GM19328 (cell line): ENCODE measurements at regions not wholly inside any gene's neighbourhood (a gene's known extent, or its start where the extent isn't known, plus 50 kb on each side); places are given as distances from the start of the nearest gene placed in this dataset.

Experiments
- ATAC-seq: cut with Tn5 transposase; IDR thresholded peaks from one replicate; pipeline ENCODE4 v1.9.1; 2021; ENCODE audit warnings: mild to moderate bottlenecking, moderate library complexity; ENCODE audit not compliant: unreplicated experiment

DNA sequence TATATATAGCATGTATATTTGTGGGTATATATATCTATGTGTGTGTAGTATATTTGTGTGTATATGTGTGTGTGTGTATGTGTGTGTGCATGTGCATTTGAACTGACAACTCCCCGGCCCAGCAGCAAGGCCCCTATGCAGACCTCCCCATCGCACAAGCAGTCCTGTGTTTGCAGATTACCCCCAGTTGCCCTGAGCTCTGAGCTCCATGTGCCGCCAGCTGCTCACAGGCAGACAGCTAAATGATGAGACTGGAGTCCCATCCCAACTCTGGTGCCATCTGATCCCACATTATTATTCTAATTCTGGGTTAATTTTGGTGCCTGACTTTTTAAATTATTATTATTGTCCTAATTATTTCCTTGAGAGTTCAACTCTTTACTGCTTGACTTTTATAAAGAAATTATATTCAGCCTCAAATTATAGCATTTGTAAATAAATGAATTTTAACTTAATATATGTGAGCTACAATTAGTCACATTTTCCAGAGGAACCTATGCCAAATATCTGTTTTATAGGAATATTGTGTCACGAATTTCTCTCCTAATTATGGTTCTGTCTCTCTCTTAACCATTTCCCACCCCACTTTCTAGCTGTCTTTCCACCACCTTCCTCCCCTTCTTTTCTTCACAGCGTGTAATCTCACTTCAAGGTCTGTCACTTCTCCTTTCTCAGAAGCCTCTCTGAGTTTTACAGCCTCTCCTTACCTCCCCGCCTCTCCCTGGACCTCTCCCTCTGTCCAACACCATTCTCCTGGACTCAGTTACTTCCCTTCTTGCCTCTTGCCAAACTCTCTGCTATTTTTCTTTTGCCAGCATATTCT is 90.6 kb upstream of the SYNDIG1 start:
- no peak for ATAC-seq

DNA sequence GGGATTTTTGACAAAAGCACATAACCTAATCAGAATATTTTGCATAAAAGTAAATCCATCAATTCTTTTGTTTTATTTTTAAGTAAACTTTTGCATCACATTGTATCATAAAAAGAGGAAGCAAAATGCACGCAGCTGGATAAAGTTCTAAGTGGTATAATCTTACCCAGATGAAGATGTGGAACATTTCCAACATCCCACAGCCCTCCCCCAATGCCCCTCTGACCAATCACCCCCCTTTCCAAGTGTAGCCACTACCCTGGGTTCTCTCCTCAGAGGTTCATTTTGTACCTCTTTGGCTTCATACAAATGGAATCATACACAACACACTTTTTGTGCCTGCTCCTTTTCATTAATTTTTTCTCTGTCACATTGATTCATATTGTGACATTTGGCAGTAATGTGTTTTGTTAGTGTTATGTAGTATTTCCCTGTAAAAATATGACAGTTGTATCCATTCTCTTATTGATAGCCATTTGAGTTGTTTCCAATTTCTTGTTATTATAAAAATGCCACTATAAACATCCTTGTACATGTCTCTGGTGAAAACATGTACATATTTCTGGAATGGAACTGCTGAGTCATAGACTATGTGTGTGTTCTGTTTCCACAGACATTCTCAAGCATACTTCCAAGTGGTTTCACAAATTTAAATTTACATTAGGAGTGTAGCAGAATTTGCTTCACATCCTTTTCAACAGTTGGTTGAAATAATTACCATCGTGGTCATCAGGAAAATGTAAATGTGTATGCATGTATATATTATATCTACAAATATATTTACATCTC is 92.9 kb upstream of the SYNDIG1 start:
- no peak for ATAC-seq

DNA sequence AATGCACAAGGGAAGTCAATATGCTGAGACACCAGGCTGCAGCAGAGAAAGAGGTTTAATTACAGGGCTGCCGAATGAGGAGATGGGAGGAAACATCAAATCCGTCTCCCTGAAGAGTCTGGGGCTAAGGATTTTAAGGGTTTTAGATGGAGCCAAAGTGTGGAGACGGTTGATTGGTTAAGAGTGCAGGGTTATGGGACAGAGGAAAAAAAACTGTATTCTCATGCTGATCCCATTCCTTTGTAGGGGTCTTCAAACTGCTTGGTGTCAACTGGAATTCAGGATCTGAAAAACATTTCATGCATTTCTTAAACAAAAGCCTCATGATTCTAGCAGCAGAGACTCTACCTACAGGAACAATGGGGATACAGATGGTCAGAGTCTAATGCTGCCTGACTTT is 96.1 kb upstream of the SYNDIG1 start:
- ATAC-seq: no peak

DNA sequence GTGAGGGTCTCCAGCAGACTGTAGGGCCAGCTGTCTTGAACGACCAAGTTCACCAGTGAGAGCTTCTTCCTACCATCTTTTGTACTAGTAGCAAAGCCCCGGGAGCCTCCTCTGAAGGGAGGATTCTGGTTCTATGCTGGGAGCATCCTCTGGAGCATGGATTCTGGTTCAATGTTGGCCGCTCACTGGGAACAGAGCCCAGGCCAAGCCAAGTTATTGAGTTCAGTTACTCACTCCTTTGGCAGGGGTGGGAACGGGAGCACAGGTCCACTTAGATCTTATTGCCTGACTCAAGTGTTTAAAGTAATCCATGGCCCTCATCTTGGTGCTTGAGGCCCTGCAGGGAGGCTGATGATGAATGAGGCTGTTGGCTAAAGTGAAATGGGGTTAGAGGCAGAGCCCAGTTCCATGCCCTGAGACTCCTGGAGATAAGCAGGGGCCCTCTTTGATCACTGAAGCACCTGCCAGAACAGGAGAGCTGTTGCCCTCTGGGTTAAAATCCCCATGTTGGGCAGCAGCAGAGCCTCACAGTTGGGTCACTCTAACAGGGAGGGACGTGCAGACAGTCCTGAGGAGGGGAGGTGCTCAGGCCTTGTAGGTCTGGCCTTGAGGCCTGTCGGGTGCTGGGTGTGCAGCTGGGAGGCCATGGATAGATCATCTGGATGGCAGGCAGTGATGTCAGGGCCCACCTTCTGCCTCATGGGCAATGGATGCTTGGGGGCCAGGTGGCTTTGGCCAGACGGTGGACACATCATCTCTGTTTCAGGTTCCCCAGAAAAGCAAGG is 98.3 kb upstream of the SYNDIG1 start:
- no peak for ATAC-seq

DNA sequence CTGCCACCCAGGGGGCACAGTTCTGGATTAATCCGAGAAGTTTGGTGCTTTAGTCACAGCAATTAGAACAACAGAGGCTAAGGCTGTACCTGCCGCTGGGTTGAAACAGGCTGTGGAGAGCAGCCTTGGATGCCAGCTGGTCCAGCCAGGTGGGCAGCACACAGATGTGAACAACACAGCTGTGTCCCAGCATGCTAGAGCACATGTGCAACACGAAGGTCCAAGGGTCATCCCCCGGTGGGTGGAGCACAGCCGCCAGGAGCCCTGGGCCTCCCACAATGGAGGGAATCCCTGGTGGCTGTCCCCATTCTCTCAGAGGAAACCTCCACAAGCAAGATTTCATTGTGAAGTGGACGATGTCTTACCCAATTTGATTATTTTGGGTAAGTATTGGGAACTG is 99.2 kb upstream of the SYNDIG1 start:
- no peak for ATAC-seq

DNA sequence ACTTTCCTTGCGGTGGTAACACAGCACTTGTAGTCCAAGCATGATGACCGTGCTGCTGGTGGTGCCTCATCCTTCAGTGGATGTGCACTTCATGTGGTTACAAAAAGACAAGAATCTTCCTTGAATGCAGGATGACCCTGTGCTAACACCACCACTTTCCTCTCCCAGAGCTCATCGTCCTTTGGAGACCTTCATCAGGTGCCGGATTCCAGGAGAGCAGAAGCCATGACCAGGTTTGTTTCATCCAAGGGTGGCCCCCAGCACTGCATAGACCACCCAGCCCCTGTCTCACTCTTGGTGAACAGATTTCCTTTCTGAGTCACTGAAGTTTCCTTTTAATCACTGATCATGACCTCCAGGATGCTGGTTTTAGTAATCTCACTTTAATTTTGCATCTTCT is 101.2 kb upstream of the SYNDIG1 start:
- no peak for ATAC-seq

DNA sequence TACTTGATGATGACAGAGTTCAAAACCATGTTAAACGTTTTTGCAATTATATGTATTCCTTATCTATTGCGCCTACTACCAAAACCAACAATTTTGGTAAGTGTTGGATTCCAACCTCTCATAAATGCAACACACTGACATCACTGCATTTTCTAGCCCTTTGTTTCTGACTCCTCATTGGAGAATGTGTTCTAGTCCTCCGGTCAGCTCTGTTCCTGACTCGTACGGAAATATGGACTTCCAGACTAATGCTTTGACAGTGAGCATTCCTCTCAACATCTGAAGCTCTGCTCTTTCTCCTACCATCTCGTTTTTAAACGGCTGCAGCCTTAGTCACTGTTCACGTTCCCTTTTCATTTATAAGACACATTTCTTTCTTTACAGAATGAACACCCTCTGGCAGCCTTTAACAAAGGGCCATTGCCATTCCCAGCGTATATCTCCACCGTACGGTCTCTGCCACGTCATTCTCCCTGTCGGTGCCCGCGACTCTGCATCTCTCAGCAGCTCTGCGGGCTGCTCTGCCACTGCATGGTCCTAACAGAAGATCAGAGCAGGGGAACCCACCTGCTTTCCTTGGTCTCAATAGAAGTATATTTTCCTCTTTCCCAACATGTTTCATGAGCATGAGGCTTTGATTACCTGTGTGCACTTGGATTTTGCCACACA is 103.0 kb upstream of the SYNDIG1 start:
- no peak for ATAC-seq

DNA sequence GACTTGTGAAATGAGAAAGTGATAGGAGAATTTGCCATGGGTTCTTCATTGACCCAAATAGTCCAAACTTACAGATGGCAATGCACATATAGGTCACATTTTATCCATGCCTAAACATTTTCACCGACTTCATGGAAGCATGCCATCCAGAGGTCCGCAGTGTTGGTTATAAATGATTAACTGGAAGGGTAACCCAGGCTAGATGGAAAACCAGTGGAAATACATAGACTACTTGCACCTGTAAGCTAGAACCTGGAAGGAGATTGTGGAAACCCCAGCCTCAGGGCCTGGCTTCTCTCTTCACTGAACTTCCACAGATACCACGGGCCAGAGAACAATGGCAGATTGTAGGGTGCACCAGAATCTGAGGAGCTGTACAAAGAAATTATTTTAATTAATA is 103.8 kb upstream of the SYNDIG1 start:
- no peak for ATAC-seq

DNA sequence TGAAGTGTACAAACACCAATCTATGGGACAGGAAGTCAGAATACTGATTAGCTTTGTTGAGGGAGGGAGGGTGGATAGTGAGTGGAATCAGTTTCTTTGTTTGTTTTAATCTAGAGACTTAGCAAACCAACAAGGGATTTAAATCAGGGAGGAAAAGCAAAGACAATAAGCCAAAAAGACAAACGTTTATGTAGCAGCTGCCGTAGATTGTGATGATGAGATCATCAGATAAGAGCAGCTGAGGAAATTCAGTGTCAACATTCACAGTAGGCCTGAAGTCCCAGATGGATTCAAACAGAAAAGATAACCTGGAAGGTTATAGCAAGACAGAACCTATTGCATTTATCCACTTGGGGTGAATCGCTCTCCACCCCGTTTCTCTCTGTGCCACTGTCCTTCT is 104.9 kb upstream of the SYNDIG1 start:
- ATAC-seq: no peak

DNA sequence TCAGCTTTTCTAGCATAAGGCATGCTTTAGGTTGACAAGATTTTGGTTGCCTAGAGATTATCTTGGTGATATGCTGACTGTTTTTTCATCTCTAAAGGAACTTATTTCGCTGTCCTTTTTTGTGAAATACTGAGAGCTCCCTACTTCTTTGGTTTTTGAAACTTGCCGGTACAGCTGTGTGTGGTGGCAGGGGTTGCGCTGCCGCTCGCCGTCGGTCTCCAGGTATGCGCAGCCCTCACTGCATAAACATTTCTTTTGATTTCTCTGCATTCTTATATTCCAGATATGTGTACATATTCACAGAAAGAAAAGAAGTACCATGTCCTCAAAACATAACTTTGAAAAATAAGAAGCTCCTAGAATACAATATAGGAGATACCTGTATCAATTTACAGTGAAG is 106.4 kb upstream of the SYNDIG1 start:
- ATAC-seq: no peak

DNA sequence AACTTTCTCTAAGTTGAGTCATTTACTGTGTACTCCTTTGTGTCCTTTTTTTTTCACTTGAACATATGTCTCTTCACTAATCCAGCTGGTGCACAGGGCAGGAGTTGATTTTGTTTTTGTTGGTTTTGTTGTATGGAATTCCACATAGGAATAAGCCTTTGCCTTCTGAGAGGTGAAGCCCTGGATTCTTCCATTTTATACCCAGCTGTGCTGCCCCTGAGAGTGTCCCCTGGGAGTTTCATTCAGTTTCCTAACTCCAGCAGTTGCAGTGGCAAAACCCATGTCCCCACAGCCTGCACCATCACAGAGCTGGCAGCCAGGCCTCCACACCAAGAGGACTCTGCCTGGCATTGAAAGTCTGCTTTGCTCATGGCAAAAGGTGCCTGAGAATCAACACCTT is 107.3 kb upstream of the SYNDIG1 start:
- no peak for ATAC-seq

DNA sequence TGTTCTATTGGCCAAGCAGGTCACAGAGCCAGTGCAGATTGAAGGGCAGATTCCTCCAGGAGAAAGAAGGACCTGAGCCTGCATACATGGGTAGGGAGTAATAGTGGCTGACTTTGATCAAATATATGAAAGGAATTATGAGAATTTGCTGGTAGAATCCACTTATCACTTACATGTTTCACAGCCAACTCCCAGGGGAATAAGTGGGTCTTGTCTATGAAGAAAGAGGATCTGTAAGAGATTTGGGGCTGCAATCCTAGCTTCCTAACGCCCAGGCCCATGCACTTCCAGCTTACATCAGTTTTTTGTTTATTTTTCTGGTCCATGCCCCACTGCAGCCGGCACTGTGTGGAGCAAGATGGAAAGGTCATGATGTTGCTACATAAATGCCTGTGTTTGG is 107.9 kb upstream of the SYNDIG1 start:
- ATAC-seq: no peak

DNA sequence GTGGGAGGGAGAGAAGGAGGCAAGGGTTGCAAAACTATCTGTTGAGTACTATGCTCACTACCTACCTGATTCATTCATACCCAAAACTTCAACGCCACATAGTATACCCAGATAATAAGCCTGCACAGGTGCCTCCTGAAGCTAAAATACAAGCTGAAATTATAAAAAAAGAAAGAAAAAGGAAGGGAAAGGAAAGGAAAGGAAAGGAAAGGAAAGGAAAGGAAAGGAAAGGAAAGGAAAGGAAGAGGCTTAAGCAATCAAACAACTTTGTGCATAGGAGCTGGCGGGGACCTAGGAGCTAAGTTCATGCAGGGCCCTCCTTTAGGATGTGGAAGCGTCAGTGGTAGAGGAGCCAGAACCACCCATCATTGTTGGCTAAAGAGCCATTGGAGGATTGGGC is 108.9 kb upstream of the SYNDIG1 start:
- ATAC-seq: no peak

DNA sequence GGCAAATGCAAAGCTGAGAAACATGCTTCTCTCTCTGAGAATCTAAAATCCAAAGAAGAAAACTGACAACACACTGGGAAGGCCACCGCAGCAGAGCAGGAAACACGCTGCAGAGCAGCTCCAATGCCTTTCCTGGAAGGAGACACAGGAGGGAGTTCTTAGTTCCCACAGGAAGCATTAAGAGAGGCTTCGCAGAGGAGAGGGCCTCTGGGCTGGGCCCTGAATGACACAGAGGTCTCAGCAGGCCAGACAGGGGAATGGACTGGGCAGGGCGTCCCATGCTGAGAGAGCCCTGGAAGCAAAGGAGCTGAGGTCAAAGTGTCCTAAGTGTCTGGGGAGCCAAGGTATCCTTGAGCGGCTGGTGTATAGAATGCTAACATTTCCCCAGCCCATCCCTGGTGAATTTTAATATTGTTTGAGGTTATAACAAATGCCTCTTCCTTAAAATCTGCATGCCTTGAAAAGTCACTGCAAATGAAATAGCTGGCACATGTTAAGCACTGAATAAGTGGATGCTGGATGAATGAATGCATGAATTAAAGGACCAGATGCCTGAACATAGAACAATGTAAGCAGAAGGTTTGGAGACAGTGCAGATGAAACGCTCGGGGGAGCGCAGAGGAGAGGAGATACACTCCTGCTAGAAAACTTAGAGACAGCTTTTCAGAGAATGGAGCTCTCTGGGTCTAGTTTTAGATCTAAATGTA is 110.0 kb upstream of the SYNDIG1 start:
- ATAC-seq: no peak

DNA sequence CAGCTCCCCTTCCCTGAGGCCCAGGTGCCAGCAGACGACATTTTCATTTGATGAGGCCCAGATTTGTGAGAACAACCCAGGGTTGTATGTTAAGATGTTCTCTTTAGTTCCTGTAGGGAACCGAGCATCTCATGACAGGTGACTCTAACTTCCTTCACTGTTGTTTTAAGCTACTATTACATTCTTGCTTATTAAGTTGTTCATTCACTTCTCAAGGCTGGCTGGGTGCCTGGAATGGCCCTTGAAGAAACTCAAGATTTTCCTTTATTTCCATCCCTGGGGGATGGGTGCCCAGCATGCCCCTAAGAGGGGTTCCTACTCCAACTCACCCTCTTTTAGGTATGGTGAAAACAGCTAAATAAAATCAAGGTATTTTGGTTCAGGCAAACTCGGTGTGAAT is 111.5 kb upstream of the SYNDIG1 start:
- no peak for ATAC-seq

DNA sequence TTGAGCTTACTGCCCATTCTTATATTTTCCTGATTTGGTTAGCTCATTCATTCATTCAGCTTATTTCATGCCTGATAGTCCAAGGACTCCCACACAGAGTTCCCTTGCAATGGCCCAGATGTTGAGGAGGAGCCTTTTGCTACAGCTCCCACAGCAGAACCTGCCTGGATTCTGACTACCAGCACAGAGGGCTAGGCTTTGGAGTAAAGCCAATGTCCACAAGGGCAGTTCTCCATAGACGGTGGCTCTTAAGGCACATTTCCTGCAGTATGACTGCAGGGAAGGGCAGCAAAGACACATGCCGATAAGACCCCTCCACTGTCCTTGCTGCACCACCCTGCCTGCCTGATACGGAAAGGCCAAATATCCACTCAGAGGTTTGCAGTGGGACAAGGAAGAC is 112.3 kb upstream of the SYNDIG1 start:
- no peak for ATAC-seq

DNA sequence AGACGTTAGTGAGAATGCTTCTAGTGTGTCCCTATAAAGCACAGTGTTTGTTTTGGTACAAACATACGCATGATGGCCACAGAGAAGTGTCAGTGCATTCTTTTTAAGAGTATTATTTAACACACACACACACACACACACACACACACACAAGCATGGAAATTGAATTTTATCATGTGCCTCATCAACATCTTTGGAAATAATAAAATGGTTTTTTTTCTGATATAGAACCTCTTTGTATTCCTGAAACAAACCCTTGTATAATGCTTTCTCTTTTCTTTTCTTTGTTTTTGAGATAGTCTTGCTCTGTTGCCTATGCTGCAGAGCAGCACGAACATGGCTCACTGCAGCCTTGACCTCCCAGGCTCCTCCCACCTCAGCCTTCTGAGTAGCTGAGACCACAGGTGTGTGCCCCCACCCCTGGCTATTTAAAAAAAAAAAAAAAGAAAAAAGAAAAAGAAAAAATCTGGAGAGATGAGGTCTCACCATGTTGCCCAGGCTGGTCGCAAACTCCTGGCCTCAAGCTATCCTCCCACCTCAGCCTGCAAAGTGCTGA is 116.2 kb upstream of the SYNDIG1 start:
- ATAC-seq: no peak

DNA sequence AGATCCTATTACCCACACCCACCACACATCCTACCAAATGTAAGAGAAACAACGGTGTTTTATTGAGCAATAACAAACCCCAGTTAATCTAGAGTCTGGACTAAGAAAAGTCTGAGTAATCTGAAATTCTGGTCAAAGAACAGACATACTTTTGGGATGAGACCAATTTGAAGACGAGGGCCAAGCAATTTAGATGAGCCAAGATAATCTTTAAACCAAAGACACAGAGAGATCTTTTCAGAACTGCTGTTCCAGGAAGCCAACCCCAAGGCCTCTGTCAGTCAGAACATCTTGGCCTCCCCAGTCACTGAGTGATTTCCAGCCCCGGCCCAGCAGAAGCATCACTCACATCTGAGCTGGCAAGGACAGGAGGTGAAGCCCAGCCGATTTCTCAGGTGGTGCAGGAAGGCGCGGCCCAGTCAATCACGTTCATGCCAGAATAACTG is 118.5 kb upstream of the SYNDIG1 start:
- no peak for ATAC-seq

DNA sequence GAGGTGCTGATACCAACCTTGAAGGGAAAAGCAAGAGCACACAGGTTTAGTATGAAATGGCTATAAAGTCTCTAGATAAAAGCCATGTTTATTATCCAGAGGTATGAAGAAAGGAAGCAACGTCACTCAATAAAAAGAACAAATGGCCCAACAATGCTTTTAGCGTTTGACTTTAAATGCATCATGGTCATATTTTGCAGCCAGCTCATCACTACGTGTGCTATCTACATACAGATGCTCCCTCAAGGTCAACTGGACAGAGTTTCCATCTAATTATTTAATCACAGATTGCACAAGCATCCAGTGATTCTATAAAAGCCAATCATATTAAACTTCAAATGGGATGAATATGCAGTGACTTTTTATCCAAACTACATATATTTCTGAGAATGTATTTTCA is 127.6 kb upstream of the SYNDIG1 start:
- no peak for ATAC-seq

DNA sequence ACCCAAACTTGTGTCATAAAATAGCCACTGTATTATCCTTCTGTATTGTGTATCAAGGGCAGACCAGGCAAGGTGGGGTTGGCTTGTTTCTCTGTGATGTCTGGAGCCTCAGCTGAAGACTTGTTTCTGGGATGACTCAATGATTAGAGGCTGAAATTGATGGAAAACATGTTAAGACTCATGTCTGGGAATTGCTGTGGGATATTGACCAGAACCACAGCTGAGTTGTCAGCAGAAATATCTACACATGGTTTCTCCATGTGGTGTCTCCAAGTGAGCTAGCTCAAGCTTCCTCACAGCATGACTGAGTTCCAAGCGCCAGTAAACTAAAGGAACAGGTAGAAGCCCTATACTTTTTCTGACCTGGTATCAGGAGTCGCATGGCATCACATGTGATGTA is 128.5 kb upstream of the SYNDIG1 start:
- no peak for ATAC-seq
